Limb (tissue), 2 donors: ENCODE measurements at regions not wholly inside any gene's neighbourhood (a gene's known extent, or its start where the extent isn't known, plus 50 kb on each side); places are given as distances from the start of the nearest gene placed in this dataset.
"Not testable (repeated sequence)": the region's sequence is repeated elsewhere in the genome, so short reads cannot be mapped to it uniquely, and the experiment has no call there.

Experiments used
- DNase-seq, 2 donors: peaks; one replicate each; pipeline ENCODE4 v3.0.0-alpha.2; 2016; ENCODE audit errors: extremely low spot score in 2 of 2

GRCh38 chr6:66336176-66336575 is 629.1 kb upstream of the EYS start:
- no peak for DNase-seq

- no peak for DNase-seq
Measured at GRCh38 chr6:66328200-66328599, 621.2 kb upstream of the EYS start.

GRCh38 chr6:66326228-66326627 is 619.2 kb upstream of the EYS start:
- no peak for DNase-seq

GRCh38 chr6:66321017-66321416 is 614.0 kb upstream of the EYS start:
- no peak for DNase-seq

GRCh38 chr6:66307490-66307889 is 600.5 kb upstream of the EYS start:
- DNase-seq, result no peak

DNA sequence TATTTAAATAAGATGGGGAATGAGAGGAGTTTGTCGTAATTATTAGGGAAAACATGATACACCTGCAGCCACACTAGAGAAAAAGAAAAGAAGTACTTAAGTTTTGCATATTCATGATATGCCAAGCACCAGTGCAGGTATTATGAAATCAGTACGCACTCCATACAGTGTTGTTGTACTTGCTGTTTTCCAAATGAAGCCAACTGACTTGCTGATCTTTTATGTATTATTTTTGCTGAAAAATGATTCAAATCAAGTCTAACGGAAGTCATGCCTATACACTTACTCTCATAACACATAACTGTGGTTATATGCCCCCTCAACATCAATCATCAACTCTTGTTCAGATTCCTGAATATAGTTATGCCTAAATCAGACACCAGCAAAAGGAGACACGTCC is 584.9 kb upstream of the EYS start:
- DNase-seq, result no peak

GRCh38 chr6:66289889-66290288 is 582.9 kb upstream of the EYS start:
- no peak for DNase-seq

GRCh38 chr6:66278115-66278514 is 571.1 kb upstream of the EYS start:
- DNase-seq, result no peak

- DNase-seq, result no peak
Measured at GRCh38 chr6:66277400-66277799, 570.4 kb upstream of the EYS start.

DNA sequence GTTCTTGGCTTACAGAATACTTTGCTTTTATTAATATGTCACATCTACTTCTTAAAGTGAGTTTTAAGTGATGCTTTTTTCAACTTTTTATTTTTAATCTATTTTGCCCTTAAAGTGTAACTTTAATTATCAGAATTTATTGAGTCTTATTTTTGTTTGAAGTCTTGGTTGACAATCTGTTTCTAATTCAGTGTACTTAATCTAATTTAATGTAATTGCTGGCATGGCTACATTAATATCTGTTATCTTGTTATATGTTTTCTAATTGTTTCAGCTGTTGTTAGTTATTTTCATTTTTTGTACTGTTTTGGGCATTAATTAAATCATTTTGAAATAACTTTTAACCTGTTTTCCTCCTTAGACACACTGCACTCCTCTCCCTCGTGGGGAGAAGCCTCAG is 558.7 kb upstream of the EYS start:
- no peak for DNase-seq

DNA sequence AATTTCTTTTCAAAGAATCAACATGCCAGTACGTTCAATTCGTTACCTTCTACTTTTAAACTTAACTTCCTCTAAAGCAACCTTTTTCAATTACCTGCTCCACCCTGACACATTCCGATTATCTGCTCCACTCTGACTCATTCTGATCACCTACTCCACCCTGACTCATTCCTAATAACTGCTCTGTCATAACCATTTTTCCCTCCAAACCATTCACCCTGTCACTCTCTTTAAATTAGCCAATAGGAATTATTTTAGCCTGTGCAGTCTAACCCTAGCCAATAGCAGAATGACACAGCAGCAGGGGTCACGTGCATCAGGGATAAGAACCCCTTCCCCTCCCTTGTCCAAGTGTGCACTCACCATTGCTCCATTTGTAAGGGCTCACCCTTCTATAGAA is 557.4 kb upstream of the EYS start:
- DNase-seq, result no peak

DNA sequence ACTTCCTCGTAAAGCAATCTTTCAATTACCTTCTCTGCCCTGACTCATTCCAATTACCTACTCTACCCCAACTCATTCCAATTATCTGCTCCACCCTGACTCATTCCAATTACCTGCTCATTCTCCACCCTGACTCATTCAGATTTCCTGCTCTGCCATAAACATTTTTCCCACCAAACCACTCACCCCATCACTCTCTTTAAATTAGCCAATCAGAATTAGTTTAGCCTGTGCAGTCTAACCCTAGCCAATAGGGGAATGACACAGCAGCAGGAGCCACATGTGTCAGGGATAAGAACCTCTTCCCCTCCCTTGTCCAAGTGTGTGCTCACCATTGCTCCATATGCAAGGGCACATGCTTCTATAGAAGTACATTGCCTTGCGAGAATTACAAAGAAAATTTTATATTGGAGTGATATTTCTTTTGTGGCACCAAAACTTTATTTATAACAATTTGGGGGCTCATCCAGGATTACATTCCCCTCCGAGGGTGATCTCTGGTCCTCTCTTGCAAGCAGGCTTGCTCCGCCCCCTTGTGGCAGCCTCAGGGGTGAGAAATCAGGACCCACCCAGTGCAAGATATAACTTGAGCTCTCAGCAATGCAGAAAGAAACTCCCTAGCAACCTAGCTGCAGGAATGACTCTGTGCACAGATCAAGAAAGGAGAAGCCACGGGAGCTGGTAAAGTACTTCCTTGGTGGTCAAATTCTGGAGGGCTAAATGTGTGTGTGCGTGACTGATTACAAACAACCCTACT is 551.9 kb upstream of the EYS start:
- DNase-seq, result not testable (repeated sequence)

GRCh38 chr6:66245231-66245630 is 538.2 kb upstream of the EYS start:
- DNase-seq, result peak in 1 of 2 donors; percentile 27

GRCh38 chr6:66238851-66239250 is 531.8 kb upstream of the EYS start:
- no peak for DNase-seq

DNA sequence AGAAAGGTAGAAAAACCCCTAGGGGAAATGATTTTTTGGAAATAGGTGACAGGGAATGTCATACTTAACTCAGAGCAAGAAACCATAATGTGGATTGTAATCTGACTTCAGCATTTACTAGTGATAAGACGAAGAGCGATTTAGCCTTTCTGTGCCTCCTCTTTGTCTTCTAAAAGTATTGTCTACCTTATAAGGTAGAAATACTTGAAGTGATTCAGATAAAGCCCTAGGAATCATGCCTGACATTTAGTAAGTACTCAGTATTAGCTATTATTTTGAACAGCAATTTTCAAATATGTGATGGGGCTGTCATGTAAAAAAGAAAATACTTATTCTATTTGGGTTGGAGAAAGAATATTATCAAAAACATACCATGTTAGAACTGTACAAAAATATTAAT is 525.9 kb upstream of the EYS start:
- DNase-seq, result no peak

DNA sequence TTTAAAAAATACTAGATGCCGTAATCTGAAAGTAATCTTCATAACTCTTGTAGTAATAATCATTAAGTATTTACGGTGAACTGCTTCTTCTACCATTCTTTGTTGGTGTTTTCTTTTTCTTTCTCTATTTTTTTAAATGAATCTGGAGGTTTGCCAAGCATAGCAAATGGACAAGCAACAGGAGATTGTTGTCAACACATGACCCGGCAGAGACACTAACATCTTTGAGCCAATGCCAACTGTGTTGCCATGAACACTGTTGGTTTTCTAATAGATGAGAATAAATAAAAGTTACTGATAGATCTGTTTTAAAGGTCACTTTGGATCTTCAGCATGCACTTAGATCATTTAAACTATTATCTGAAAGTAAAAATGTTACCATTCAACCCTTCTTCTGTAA is 523.6 kb upstream of the EYS start:
- DNase-seq, result no peak

DNA sequence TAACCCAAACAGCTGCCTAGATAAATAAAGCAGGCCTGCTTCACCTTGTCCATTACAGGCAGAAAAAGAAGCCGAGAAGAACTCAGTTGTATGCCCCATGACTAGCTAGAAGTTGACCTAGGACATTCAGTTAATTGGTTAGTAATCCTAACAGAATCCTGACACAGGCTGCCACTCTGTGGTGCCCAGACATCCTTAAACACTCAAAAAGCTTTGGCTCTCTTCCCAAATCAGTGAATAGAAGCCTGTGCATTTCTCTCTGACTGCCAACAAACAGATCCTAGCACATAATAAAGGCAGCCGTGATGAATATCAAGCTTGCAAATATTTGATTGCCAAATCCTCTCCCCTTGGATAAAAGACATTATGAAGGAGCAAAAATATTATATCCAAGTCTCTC is 519.1 kb upstream of the EYS start:
- DNase-seq, result peak in 1 of 2 donors; percentile 8

- DNase-seq, result no peak
Measured at GRCh38 chr6:66210964-66211363, 503.9 kb upstream of the EYS start.

GRCh38 chr6:66200390-66200789 is 493.4 kb upstream of the EYS start:
- no peak for DNase-seq

DNA sequence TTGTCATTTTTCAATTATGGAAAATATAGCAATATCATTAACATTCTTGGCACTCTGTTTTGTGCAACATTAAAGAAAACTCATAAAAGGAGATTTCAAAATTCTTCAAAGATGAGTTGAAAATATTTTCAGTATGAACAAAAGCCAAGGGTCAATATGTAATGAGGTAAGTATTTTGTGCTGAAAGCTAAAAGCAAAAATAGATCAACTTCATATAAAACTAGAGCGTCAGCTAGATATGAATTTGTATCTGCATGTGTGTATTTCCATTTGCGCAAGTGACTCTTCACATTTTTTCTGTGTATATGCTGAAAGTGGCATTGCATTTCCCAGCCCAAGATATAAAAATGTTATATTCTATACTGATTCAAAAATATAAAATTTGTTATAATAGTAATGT is 492.1 kb upstream of the EYS start:
- DNase-seq, result no peak

DNA sequence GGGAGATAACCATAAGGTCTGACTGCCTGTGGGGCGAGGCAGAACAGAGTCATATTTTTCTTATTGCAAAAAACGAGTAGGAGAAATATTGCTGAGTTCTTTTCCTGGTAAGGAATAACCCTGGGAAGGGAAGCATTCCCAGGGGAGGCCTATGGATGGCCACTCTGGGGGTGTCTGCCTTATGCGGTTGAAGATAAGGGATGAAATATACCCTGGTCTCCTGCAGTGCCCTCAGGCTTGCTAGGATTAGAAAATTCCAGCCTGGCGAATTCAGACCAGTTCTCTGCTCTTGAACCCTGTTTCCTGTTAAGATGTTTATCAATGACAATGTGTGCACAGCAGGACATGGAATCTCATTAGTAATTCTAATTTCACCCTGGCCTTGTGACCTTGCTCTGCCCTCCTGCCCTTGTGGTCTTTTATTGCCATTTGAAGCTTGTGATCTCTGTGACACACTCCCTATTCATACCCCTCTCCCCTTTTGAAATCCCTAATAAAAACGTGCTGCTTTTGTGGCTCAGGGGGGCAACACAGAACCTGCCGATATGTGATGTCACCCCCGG is 491.1 kb upstream of the EYS start:
- no peak for DNase-seq

- no peak for DNase-seq
Measured at GRCh38 chr6:66190858-66191257, 483.8 kb upstream of the EYS start.

GRCh38 chr6:66189915-66190314 is 482.9 kb upstream of the EYS start:
- no peak for DNase-seq

- no peak for DNase-seq
Measured at GRCh38 chr6:66186756-66187155, 479.7 kb upstream of the EYS start.
